ENCODE measurements at regions not wholly inside any gene's neighbourhood (a gene's known extent, or its start where the extent isn't known, plus 50 kb on each side); places are given as distances from the start of the nearest gene placed in this dataset.

DNA sequence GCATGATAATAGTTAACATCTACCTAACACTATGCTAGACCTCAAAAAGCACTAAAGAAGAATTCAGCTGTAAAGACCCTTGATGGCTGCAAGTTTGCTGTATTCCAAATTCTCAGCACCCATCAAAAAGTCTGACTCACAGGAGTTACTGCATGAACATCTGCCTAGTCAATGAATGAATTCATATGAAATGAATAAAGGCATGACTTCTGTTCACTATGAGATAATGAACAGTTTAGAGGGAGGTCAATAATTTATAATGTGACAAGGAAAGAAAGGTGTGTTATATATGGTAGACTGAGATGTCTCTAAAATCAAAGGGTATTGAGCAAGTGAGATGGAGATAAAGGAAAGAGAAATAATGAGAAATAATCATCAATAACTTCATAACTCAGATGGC, 508.2 kb upstream of the TGFBR2 start:
- Mint-ChIP-seq H3K36me3 (ENCODE audit: low read depth) (no peaks in the 10 kb centered on the region), H3K4me3 (no peak overlapping the region), H3K4me1 (ENCODE audit: low read depth) (peaks cover 7% of the 10 kb centered on the region), H3K27ac (no peak overlapping the region), H3K9me3 (peaks cover 6% of the 10 kb centered on the region), H3K27me3 (no peaks in the 10 kb centered on the region)
- ATAC-seq (no peak), DNase-seq (no peak)
- ChIA-PET POLR2A (no interaction called here), CTCF (no interaction called here)
- TF ChIP-seq, protein P1, sequence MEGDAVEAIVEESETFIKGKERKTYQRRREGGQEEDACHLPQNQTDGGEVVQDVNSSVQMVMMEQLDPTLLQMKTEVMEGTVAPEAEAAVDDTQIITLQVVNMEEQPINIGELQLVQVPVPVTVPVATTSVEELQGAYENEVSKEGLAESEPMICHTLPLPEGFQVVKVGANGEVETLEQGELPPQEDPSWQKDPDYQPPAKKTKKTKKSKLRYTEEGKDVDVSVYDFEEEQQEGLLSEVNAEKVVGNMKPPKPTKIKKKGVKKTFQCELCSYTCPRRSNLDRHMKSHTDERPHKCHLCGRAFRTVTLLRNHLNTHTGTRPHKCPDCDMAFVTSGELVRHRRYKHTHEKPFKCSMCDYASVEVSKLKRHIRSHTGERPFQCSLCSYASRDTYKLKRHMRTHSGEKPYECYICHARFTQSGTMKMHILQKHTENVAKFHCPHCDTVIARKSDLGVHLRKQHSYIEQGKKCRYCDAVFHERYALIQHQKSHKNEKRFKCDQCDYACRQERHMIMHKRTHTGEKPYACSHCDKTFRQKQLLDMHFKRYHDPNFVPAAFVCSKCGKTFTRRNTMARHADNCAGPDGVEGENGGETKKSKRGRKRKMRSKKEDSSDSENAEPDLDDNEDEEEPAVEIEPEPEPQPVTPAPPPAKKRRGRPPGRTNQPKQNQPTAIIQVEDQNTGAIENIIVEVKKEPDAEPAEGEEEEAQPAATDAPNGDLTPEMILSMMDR (IDR thresholded peaks at IDR 0.05), result no peak
- intact Hi-C loops (cut with micrococcal nuclease), result no loop called here

DNA sequence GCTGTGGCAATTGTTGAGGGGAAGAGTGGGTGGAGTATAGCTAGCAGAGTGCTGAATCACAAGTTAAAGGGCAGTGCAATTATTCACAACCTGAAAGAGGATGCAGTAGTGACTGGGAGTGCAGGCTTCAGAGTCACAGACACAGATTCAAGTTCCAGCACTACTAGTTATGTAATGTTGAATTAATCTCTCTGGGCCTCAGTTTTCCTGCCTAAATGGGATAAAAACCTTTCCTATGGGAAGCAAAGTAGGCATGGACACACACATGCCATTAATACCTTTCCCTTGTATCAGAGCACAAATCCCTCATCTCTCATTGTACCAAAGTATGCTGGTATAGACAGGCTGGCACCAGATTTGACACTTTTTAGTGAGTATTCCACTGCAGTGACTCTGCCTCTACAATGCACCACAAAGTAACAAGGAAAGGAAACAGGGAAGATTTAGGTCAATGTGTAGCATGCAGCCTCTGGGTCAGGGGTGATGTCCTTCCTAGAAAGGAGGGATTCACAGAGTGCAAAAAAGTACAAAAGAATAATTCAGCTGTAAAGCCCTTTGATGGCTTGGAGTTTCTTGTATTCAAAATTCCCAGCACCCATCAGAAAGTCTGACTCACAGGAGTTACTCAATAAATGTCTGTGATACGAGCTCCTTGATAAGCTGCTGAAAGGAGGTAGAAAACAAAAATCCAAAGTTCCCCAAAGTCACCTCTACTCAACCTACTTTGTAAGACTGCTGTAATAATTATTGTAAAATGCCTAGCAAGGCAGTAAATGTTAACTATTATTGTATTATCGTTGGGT, 507.5 kb upstream of the TGFBR2 start:
- Mint-ChIP-seq H3K27me3 (no peaks in the 10 kb centered on the region), H3K27ac (no peak overlapping the region), H3K36me3 (ENCODE audit: low read depth) (no peaks in the 10 kb centered on the region), H3K4me1 (ENCODE audit: low read depth) (peaks cover 7% of the 10 kb centered on the region), H3K9me3 (peaks cover 6% of the 10 kb centered on the region), H3K4me3 (no peak overlapping the region)
- ChIA-PET POLR2A (interaction anchor here (1.0 kb wide), 1 partner anchor 659 kb away, joined by 3 read pairs; no protein-coding TSS in a partner anchor), CTCF (interaction anchor here (0.9 kb wide), 1 partner anchor 13 kb away, joined by 3 read pairs; no protein-coding TSS in a partner anchor)
- TF ChIP-seq, protein P1 (IDR thresholded peaks at IDR 0.05), result no peak
- ATAC-seq (peak; percentile 65), DNase-seq (peak; percentile 6)
- intact Hi-C loops (cut with micrococcal nuclease), result no loop called here

DNA sequence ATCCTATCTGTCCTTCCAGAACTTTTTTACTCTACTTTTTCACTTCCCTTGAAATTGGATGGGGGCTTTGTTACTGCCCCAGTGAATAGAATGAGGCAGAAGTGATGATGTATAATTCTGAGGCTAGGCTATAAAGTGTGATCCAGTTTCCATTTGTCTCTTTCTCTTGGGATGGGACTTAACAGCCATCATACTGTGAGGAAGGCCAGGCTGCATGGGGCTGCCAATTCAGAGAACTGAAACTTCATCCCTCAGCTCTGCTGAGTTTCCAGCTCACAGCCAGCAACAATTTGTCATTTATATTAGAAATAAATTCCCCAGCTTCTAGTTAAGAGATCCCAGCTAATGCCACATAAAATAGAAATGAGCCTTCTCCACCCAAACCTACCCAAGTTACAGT, 504.0 kb upstream of the TGFBR2 start:
- Mint-ChIP-seq H3K4me3 (no peak overlapping the region), H3K4me1 (ENCODE audit: low read depth) (peaks cover 7% of the 10 kb centered on the region), H3K36me3 (ENCODE audit: low read depth) (no peaks in the 10 kb centered on the region), H3K27me3 (peaks cover 5% of the 10 kb centered on the region), H3K27ac (no peak overlapping the region), H3K9me3 (peaks cover 6% of the 10 kb centered on the region)
- no peak for DNase-seq
- no peak for ATAC-seq
- intact Hi-C loops (cut with micrococcal nuclease), result no loop called here
- ChIA-PET CTCF (no interaction called here), POLR2A (no interaction called here)
- TF ChIP-seq, protein P1 (IDR thresholded peaks at IDR 0.05), result no peak

DNA sequence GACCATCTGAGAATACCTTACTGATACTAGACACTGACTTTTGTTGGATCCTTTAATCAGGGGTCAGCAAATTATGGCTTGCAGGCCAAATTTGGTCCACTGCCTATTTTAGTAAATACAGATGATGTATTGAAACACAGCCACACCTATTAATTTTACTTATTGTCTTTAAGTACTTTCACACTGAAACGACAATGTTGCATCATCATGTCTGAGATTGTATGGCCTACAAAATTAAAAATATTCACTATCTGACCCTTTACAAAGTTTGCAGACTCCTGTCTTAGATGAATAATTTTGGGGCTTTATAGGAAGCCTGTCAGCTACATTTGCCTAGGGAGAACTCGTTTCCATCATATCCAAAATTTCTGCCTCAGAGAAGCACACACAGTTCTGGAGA, 503.2 kb upstream of the TGFBR2 start:
- no peaks in the 10 kb centered on the region for H3K36me3 Mint-ChIP-seq (ENCODE audit: low read depth)
- ATAC-seq (no peak), DNase-seq (no peak)
- CTCF ChIA-PET, result no interaction called here
- no peak overlapping the region for H3K4me3 Mint-ChIP-seq
- POLR2A ChIA-PET, result no interaction called here
- peaks cover 7% of the 10 kb centered on the region for H3K4me1 Mint-ChIP-seq (ENCODE audit: low read depth)
- intact Hi-C loops (cut with micrococcal nuclease), result no loop called here
- H3K27me3 Mint-ChIP-seq, result peaks cover 5% of the 10 kb centered on the region
- no peak overlapping the region for H3K27ac Mint-ChIP-seq
- H3K9me3 Mint-ChIP-seq, result peaks cover 6% of the 10 kb centered on the region
- TF ChIP-seq, protein P1 (IDR thresholded peaks at IDR 0.05), result no peak

DNA sequence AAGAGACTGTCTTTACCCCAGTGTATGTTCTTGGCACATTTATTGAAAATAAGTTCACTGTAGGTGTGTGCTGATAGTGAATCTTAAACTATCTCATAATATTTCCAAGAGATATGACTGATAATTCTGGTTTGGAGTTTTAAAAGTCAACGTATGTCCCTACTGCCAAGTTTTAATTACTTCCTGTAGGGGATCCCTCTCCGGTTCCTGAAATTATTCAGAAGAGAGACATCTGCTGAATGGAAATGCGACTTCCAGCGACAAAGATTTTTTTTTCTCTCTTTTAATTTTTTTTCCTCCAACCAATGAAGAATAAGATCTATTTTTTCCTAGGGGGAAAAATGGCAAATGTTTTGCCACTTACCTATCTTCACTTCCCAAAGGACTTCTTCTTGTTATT, 498.9 kb upstream of the TGFBR2 start:
- Mint-ChIP-seq H3K27ac (no peak overlapping the region), H3K36me3 (ENCODE audit: low read depth) (no peaks in the 10 kb centered on the region), H3K27me3 (peaks cover 6% of the 10 kb centered on the region), H3K9me3 (peaks cover 6% of the 10 kb centered on the region), H3K4me3 (no peak overlapping the region), H3K4me1 (ENCODE audit: low read depth) (no peaks in the 10 kb centered on the region)
- ChIA-PET POLR2A (no interaction called here), CTCF (interaction anchor here (1.6 to 1.7 kb wide), 2 partner anchors 95 to 586 kb away, joined by 4 to 5 read pairs; no protein-coding TSS in a partner anchor)
- intact Hi-C loops (cut with micrococcal nuclease), result no loop called here
- DNase-seq (no peak), ATAC-seq (no peak)
- TF ChIP-seq, protein P1 (IDR thresholded peaks at IDR 0.05), result no peak

Data from activated CD8-positive, alpha-beta T cell treated with anti-CD3 and anti-CD28 coated beads for 36 hours (primary cell).